Testis (tissue), 2 donors: ENCODE measurements at regions not wholly inside any gene's neighbourhood (a gene's known extent, or its start where the extent isn't known, plus 50 kb on each side); places are given as distances from the start of the nearest gene placed in this dataset.
"Not testable (repeated sequence)": the region's sequence is repeated elsewhere in the genome, so short reads cannot be mapped to it uniquely, and the experiment has no call there.

Experiments
- DNase-seq: peaks from one replicate; pipeline ENCODE4 v3.0.0-alpha.2; 2019
- H3K27ac ChIP-seq, 2 donors: fragments of 200-600 bp; sonication (generic); one replicate each; pipeline ENCODE4 v1.5.1; 2019
- H3K27me3 ChIP-seq: fragments of 200-600 bp; sonication (generic); one replicate; pipeline ENCODE4 v1.5.1; 2019
- H3K36me3 ChIP-seq: fragments of 200-600 bp; sonication (generic); one replicate; pipeline ENCODE4 v1.5.1; 2017; ENCODE audit warnings: low read depth; ENCODE audit errors: missing control alignments
- H3K4me1 ChIP-seq: fragments of 200-600 bp; sonication (generic); one replicate; pipeline ENCODE4 v1.5.1; 2019
- H3K4me3 ChIP-seq, 2 donors: fragments of 200-600 bp; sonication (generic); one replicate each; pipeline ENCODE4 v1.5.1; 2017 to 2019
- H3K9me3 ChIP-seq: fragments of 200-600 bp; sonication (generic); one replicate; pipeline ENCODE4 v1.5.1; 2017
- POLR2A ChIP-seq: fragments of 450-650 bp; IDR thresholded peaks from one replicate; pipeline ENCODE4 v1.6.1; 2017; ENCODE audit warnings: antibody characterized with exemption, mild to moderate bottlenecking, moderate library complexity
- WGBS, 2 donors: methylation state at CpG; one replicate each; pipeline ENCODE4 v1.1.5; 2018; 5-methylcytosine and 5-hydroxymethylcytosine counted together
- intact Hi-C: fragments of 100-400 bp; cut with DNase I; formaldehyde crosslinking; loops from one replicate; pipeline ENCODE4 v1.15.1; 2023; ENCODE audit warnings: low total_unique reads
- TF ChIP-seq, protein P1 (sequence below), 3 experiments: fragments of 450-650 bp in 2 of 3; fragments of 200-600 bp in 1 of 3; sonication (generic) in 1 of 3; IDR thresholded peaks; one replicate each; pipeline ENCODE4 v1.5.1; 2016 to 2019; ENCODE audit warnings: antibody characterized with exemption in 3 of 3, mild to moderate bottlenecking in 2 of 3, moderate library complexity in 1 of 3

DNA sequence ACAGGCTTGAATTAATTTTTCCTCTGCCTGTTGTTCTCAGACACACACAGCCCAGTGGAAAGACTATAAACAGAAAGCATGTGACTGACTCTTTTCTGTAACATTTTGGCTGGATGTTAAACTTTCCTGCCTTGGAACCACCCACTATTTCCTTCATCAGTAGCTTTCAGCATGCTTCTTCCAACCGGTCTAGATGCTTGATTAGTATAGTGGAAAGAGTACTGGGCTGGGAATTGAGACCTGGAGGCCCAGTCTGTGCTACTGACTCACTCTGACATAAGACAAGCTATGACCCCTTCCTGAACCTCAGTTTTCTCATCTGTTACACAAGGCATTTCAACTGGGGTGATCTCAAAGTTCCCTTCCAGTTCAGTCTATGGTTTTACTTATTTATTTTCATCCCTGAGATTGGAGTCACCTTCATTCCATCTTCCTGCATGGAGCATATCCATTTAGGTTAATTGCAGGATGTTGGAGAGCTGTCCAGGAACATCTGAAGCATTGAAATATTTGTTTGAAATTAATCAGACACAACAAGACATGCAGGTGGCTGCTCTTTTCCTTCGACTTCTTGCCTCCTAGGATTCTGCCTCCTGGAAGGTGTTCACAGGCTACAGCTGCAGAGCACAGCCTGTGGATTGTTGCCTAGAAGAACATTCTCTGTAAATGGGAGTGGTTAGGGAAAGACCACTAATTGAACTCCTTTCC lies 173.4 kb downstream of the RTL9 start:
- Histone ChIP-seq H3K4me3 (no peak overlapping the region), H3K27me3 (no peaks in the 10 kb centered on the region), H3K36me3 (no peaks in the 10 kb centered on the region), H3K27ac (no peak overlapping the region), H3K9me3 (no peaks in the 10 kb centered on the region), H3K4me1 (no peaks in the 10 kb centered on the region)
- no peak for DNase-seq
- intact Hi-C loops: no loop called here
- WGBS, 2 donors: 50 to 55% methylated on average over 1 to 2 of the region's 2 CpGs
- no peak for TF ChIP-seq POLR2A
- TF ChIP-seq, protein P1, sequence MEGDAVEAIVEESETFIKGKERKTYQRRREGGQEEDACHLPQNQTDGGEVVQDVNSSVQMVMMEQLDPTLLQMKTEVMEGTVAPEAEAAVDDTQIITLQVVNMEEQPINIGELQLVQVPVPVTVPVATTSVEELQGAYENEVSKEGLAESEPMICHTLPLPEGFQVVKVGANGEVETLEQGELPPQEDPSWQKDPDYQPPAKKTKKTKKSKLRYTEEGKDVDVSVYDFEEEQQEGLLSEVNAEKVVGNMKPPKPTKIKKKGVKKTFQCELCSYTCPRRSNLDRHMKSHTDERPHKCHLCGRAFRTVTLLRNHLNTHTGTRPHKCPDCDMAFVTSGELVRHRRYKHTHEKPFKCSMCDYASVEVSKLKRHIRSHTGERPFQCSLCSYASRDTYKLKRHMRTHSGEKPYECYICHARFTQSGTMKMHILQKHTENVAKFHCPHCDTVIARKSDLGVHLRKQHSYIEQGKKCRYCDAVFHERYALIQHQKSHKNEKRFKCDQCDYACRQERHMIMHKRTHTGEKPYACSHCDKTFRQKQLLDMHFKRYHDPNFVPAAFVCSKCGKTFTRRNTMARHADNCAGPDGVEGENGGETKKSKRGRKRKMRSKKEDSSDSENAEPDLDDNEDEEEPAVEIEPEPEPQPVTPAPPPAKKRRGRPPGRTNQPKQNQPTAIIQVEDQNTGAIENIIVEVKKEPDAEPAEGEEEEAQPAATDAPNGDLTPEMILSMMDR (IDR thresholded peaks at IDR 0.05): no peak

DNA sequence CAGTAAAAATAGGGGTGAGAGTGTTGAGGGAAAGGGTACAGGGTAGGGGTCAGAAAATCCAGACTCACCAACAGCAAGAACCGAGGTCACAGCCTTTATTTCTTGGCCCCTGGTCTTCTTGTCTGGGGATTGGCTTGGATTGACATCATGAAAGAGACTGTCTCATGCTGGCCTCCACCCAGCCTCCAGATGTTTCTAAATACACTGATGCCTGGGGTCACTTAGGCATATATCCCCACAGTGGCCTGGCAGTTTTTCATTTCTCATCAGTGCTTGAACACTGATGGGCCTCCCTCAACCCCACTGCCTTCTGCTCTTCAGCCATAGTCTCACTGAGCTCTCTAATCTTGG lies 173.9 kb downstream of the RTL9 start:
- Histone ChIP-seq H3K9me3 (no peaks in the 10 kb centered on the region), H3K27ac (no peak overlapping the region), H3K36me3 (no peaks in the 10 kb centered on the region), H3K4me1 (no peaks in the 10 kb centered on the region), H3K4me3 (no peak overlapping the region), H3K27me3 (no peaks in the 10 kb centered on the region)
- DNase-seq: no peak
- WGBS, 2 donors: 60 to 86% methylated on average over 1 of the region's 1 CpG
- intact Hi-C loops: no loop called here
- TF ChIP-seq, protein P1 (IDR thresholded peaks at IDR 0.05): no peak
- no peak for TF ChIP-seq POLR2A

DNA sequence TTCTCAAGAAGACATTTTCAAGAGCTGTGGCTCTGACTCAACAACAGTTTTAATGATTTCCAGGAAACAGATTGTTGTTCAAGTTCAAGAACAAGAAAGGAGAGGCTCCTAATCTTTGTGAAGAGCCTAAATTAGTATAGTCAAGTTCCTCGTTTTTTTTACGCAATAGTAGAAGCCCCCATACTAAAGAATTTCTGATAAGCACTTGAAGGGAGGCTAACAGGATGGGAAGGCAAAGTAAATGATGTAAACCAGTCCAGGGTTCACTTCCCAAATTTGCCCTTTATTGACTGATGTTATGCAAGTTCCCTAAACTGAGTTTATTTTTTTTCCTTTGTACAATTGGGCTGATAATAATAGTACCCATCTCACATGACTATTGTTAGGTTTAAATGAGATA lies 178.2 kb downstream of the RTL9 start:
- H3K27ac ChIP-seq: no peak overlapping the region
- intact Hi-C loops: no loop called here

DNA sequence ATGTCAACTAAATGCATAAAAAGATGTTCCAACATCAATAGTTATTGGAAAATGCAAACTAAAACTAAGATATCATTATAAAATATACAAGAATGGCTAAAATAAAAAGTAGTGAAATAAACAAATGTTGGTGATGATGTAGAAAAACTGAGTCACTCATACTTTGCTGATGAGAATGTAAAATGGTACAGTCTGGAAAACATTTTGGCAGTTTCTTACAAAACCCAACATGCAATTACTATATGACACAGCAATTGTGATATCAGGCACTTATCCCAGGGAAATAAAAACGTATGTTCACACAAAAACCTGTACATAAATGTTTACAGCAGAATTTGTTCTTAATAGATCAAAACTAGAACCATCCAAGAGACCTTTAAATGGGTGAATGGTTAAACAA lies 182.6 kb downstream of the RTL9 start:
- WGBS, 2 donors: 67 to 86% methylated on average over 1 of the region's 1 CpG
- no peaks in the 10 kb centered on the region for H3K9me3 ChIP-seq
- DNase-seq: no peak
- TF ChIP-seq POLR2A: no peak
- TF ChIP-seq, protein P1 (IDR thresholded peaks at IDR 0.05): no peak
- H3K27ac ChIP-seq: no peak overlapping the region
- intact Hi-C loops: no loop called here
- no peaks in the 10 kb centered on the region for H3K36me3 ChIP-seq
- H3K27me3 ChIP-seq: no peaks in the 10 kb centered on the region
- no peak overlapping the region for H3K4me3 ChIP-seq
- H3K4me1 ChIP-seq: no peaks in the 10 kb centered on the region

More for the DNA sequence above, 178.2 kb downstream of the RTL9 start:
- no peak for TF ChIP-seq POLR2A
- TF ChIP-seq, protein P1 (IDR thresholded peaks at IDR 0.05): no peak
- DNase-seq: no peak
- Histone ChIP-seq H3K4me1 (no peaks in the 10 kb centered on the region), H3K27me3 (no peaks in the 10 kb centered on the region), H3K4me3 (no peak overlapping the region), H3K36me3 (no peaks in the 10 kb centered on the region), H3K9me3 (no peaks in the 10 kb centered on the region)
- 25 to 31% methylated on average over 2 of the region's 2 CpGs for WGBS, 2 donors

DNA sequence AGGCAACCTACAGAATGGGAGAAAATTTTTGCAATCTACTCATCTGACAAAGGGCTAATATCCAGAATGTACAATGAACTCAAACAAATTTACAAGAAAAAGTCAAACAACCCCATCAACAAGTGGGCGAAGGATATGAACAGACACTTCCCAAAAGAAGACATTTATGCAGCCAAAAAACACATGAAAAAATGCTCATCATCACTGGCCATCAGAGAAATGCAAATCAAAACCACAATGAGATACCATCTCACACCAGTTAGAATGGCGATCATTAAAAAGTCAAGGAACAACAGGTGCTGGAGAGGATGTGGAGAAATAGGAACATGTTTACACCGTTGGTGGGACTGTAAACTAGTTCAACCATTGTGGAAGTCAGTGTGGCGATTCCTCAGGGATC lies 192.2 kb downstream of the RTL9 start:
- H3K27ac ChIP-seq, H3K27me3 ChIP-seq, H3K36me3 ChIP-seq, H3K4me1 ChIP-seq, H3K4me3 ChIP-seq, DNase-seq, intact Hi-C loops, H3K9me3 ChIP-seq: not testable (repeated sequence)
- WGBS, 2 donors: 89 to 90% methylated on average over 4 of the region's 4 CpGs
